ENCODE measurements at regions not wholly inside any gene's neighbourhood (a gene's known extent, or its start where the extent isn't known, plus 50 kb on each side); places are given as distances from the start of the nearest gene placed in this dataset.
A peak's percentile ranks its signal among the peaks of the same experiment; 100 is the strongest.

DNA sequence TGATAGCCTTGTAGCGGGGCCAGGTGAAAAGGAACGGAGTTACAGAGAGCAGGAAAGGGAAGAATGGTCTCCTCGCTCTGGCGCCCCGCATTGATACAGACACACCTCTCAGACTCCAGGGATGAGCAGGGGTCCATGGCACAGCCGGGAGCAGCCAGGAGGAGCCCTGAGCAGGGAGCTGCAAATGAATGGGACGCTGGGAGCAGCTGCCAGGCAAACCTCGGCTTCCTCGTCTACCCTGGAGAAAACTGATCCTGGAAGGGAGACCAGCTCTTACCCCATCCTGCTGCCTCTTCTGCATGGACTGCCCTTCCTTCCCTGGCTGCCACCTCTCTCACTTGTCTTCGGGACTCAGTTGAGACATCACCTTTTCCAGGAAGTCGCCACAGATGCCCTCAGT lies 97.3 kb upstream of the MAFB start:
- H3K4me1 Mint-ChIP-seq = peaks cover 19% of the 10 kb centered on the region

DNA sequence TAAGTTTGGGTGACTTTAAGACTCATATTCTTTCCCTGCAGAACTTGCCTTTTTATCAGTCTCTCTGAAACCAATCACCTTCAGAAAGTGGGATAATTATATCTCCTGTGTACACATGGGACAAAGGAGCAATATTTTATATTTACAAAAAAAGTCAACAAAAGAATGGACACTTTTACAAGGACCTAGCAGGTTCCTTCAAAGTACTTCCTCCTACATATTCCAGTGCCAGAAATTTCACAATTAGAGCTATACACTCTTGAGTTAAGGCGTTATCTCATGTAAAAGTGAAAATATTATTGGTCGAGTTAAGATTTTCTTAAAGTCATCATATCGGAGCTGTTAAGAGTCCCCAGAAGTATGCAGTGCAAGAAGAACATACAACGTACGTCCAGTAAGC lies 98.9 kb upstream of the MAFB start:
- TF ChIP-seq, protein P1, sequence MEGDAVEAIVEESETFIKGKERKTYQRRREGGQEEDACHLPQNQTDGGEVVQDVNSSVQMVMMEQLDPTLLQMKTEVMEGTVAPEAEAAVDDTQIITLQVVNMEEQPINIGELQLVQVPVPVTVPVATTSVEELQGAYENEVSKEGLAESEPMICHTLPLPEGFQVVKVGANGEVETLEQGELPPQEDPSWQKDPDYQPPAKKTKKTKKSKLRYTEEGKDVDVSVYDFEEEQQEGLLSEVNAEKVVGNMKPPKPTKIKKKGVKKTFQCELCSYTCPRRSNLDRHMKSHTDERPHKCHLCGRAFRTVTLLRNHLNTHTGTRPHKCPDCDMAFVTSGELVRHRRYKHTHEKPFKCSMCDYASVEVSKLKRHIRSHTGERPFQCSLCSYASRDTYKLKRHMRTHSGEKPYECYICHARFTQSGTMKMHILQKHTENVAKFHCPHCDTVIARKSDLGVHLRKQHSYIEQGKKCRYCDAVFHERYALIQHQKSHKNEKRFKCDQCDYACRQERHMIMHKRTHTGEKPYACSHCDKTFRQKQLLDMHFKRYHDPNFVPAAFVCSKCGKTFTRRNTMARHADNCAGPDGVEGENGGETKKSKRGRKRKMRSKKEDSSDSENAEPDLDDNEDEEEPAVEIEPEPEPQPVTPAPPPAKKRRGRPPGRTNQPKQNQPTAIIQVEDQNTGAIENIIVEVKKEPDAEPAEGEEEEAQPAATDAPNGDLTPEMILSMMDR (conservative IDR thresholded peaks at IDR 0.05) = no peak
- H3K4me1 Mint-ChIP-seq = peaks cover 19% of the 10 kb centered on the region
- H3K27ac ChIP-seq (ENCODE audit: low read depth, low read length) = no peak overlapping the region
- no peaks in the 10 kb centered on the region for H3K27me3 ChIP-seq (ENCODE audit: control insufficient read depth, insufficient read depth, low read length, poor library complexity, severe bottlenecking)
- no peaks in the 10 kb centered on the region for H3K36me3 ChIP-seq (ENCODE audit: control insufficient read depth, insufficient read depth, low read length)
- H3K4me3 Mint-ChIP-seq = no peak overlapping the region
- H3K27me3 Mint-ChIP-seq (ENCODE audit: insufficient read depth) = peaks cover 4% of the 10 kb centered on the region
- no peaks in the 10 kb centered on the region for H3K9me3 Mint-ChIP-seq
- DNase-seq = no peak
- no peak overlapping the region for H3K9ac ChIP-seq (ENCODE audit: extremely low read depth, low read length, poor library complexity, severe bottlenecking)
- H3K36me3 Mint-ChIP-seq (ENCODE audit: low read depth) = no peaks in the 10 kb centered on the region
- no peaks in the 10 kb centered on the region for H3K9me3 ChIP-seq (ENCODE audit: control insufficient read depth, low read length)
- H3K27ac Mint-ChIP-seq = no peak overlapping the region
- peaks cover 2% of the 10 kb centered on the region for H3K4me1 ChIP-seq (ENCODE audit: control insufficient read depth, insufficient read depth, low read length)
- 90 to 93% methylated on average over 3 to 5 of the region's 5 CpGs for WGBS, 2 experiments (ENCODE audit: insufficient coverage in 1 of 2, insufficient read length in 1 of 2)
- no peak overlapping the region for H3K4me3 ChIP-seq (ENCODE audit: low read length)

More for the DNA sequence above, 97.3 kb upstream of the MAFB start:
- no peak overlapping the region for H3K9ac ChIP-seq (ENCODE audit: extremely low read depth, low read length, poor library complexity, severe bottlenecking)
- WGBS, 2 experiments (ENCODE audit: insufficient coverage in 1 of 2, insufficient read length in 1 of 2) = 77 to 85% methylated on average over 10 to 11 of the region's 11 CpGs
- H3K27ac Mint-ChIP-seq = no peak overlapping the region
- TF ChIP-seq, protein P1 (conservative IDR thresholded peaks at IDR 0.05) = no peak
- H3K4me3 Mint-ChIP-seq = no peak overlapping the region
- peaks cover 2% of the 10 kb centered on the region for H3K4me1 ChIP-seq (ENCODE audit: control insufficient read depth, insufficient read depth, low read length)
- no peaks in the 10 kb centered on the region for H3K27me3 ChIP-seq (ENCODE audit: control insufficient read depth, insufficient read depth, low read length, poor library complexity, severe bottlenecking)
- H3K9me3 ChIP-seq (ENCODE audit: control insufficient read depth, low read length) = no peaks in the 10 kb centered on the region
- H3K36me3 Mint-ChIP-seq (ENCODE audit: low read depth) = no peaks in the 10 kb centered on the region
- H3K36me3 ChIP-seq (ENCODE audit: control insufficient read depth, insufficient read depth, low read length) = no peaks in the 10 kb centered on the region
- no peak overlapping the region for H3K27ac ChIP-seq (ENCODE audit: low read depth, low read length)
- DNase-seq = no peak
- H3K9me3 Mint-ChIP-seq = no peaks in the 10 kb centered on the region
- no peak overlapping the region for H3K4me3 ChIP-seq (ENCODE audit: low read length)
- H3K27me3 Mint-ChIP-seq (ENCODE audit: insufficient read depth) = peaks cover 4% of the 10 kb centered on the region

DNA sequence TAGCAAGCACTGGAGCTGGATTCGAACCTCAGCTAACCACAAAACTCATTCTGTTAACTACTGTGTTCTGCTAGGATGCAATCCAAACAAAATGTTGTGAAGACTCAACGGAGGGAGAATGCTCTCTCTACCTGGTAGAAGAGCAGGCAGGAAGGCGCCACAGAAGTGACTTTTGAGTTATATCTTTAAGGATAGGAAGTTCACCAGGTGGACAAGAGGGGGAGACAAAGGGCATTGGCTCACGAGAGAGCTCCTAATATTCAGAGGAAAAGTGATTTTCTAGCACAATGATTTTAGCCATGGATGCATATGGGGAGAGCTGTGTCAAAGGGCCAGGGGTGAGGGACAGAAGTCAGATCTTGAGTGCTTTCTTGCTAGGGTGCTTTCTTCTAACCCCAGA lies 108.4 kb upstream of the MAFB start:
- H3K36me3 Mint-ChIP-seq (ENCODE audit: low read depth) = no peaks in the 10 kb centered on the region
- peaks cover 8% of the 10 kb centered on the region for H3K27me3 Mint-ChIP-seq (ENCODE audit: insufficient read depth)
- Histone ChIP-seq H3K27me3 (ENCODE audit: control insufficient read depth, insufficient read depth, low read length, poor library complexity, severe bottlenecking) (peaks cover 12% of the 10 kb centered on the region), H3K4me1 (ENCODE audit: control insufficient read depth, insufficient read depth, low read length) (peaks cover 3% of the 10 kb centered on the region), H3K27ac (ENCODE audit: low read depth, low read length) (no peak overlapping the region), H3K9me3 (ENCODE audit: control insufficient read depth, low read length) (no peaks in the 10 kb centered on the region), H3K9ac (ENCODE audit: extremely low read depth, low read length, poor library complexity, severe bottlenecking) (no peak overlapping the region), H3K36me3 (ENCODE audit: control insufficient read depth, insufficient read depth, low read length) (no peaks in the 10 kb centered on the region), H3K4me3 (ENCODE audit: low read length) (no peak overlapping the region)
- TF ChIP-seq, protein P1 (conservative IDR thresholded peaks at IDR 0.05) = peak; percentile 81
- H3K4me1 Mint-ChIP-seq = peaks cover 12% of the 10 kb centered on the region
- H3K9me3 Mint-ChIP-seq = no peaks in the 10 kb centered on the region
- DNase-seq = peak; percentile 65
- no peak overlapping the region for H3K27ac Mint-ChIP-seq
- H3K4me3 Mint-ChIP-seq = no peak overlapping the region
- WGBS, 2 experiments (ENCODE audit: insufficient coverage in 1 of 2, insufficient read length in 1 of 2) = 66 to 69% methylated on average over 3 to 4 of the region's 4 CpGs
